GM12878 (cell line): ENCODE measurements at regions not wholly inside any gene's neighbourhood (a gene's known extent, or its start where the extent isn't known, plus 50 kb on each side); places are given as distances from the start of the nearest gene placed in this dataset.

Experiments used
- ATAC-seq: fragments of 200-7000 bp; cut with Tn5 transposase; 3 replicates; pipeline ENCODE4 v1.9.1; 2020; ENCODE audit warnings: mild to moderate bottlenecking, moderate library complexity
- BruUV-seq: library from RNA; stranded (reverse); fragments of 400-500 nt; replicated peaks from 2 replicates; lab custom pipeline; 2021; lab: Mats Ljungman, UMichigan
- CTCF ChIA-PET: fragments of 300-600 bp; sonication (Branson Sonifier 250); formaldehyde crosslinking; extraction: SDS; loops from one replicate; lab custom pipeline; 2021; ENCODE audit warnings: inconsistent platforms; lab: Yijun Ruan, JAX
- POLR2A ChIA-PET: fragments of 350-600 bp; formaldehyde crosslinking; extraction: SDS; loops from one replicate; lab custom pipeline; 2021; ENCODE audit warnings: inconsistent platforms; lab: Charles Lee
- RAD21 ChIA-PET: fragments of 300-600 bp; sonication (Branson Sonifier 250); formaldehyde crosslinking; loops from one replicate; lab custom pipeline; 2023; ENCODE audit warnings: antibody characterized with exemption; ENCODE audit not compliant: unreplicated experiment; lab: Charles Lee
- SMC1A ChIA-PET: fragments of 300-600 bp; sonication (Branson Sonifier 250); formaldehyde crosslinking; loops from one replicate; lab custom pipeline; 2023; ENCODE audit not compliant: unreplicated experiment, uncharacterized antibody; lab: Charles Lee
- DNase-seq: peaks from one replicate; pipeline ENCODE4 v3.0.0-alpha.2; 2011; ENCODE audit warnings: low read depth, low spot score
- FAIRE-seq: peaks from 3 replicates; lab custom pipeline; 2011; peaks lifted over from hg19 to GRCh38; lab: Jason Lieb, UNC
- H2AFZ ChIP-seq: 2 replicates; pipeline ENCODE4 v1.6.0; 2011; ENCODE audit warnings: low read depth, low read length, control low read depth; ENCODE audit not compliant: control insufficient read depth
- H3K27ac ChIP-seq: 2 replicates; pipeline ENCODE4 v1.5.1; 2011; ENCODE audit warnings: control low read depth; ENCODE audit not compliant: control insufficient read depth, insufficient read depth
- H3K27me3 ChIP-seq, 2 experiments: replicated peaks in 1 of 2; 2 replicates each; pipeline versions ENCODE4 v1.6.0 to v1.6.1; 2011; ENCODE audit warnings: low read length in 1 of 2; ENCODE audit not compliant: control insufficient read depth in 2 of 2, insufficient read depth in 2 of 2
- H3K36me3 ChIP-seq, 2 experiments: 2 replicates each; pipeline ENCODE4 v1.5.1; 2011; ENCODE audit warnings: low read length in 1 of 2; ENCODE audit not compliant: control insufficient read depth in 2 of 2, insufficient read depth in 2 of 2
- H3K4me1 ChIP-seq: 2 replicates; pipeline ENCODE4 v1.6.1; 2011; ENCODE audit warnings: mild to moderate bottlenecking, low read length, moderate library complexity, mixed read lengths; ENCODE audit not compliant: control insufficient read depth, insufficient read depth
- H3K4me2 ChIP-seq: 2 replicates; pipeline ENCODE4 v1.6.0; 2011; ENCODE audit warnings: control low read depth; ENCODE audit not compliant: control insufficient read depth, insufficient read depth
- H3K4me3 ChIP-seq: fragments of 200-600 bp; sonication (generic); 2 replicates; pipeline ENCODE4 v1.5.1; 2016
- H3K79me2 ChIP-seq: 2 replicates; pipeline ENCODE4 v1.6.0; 2011; ENCODE audit warnings: low read length; ENCODE audit not compliant: control insufficient read depth, insufficient read depth
- H3K9ac ChIP-seq: 2 replicates; pipeline ENCODE4 v1.8.0; 2011; ENCODE audit warnings: low read length, control low read depth, mixed read lengths; ENCODE audit not compliant: control insufficient read depth, insufficient read depth
- H3K9me3 ChIP-seq: replicated peaks from 3 replicates; pipeline ENCODE4 v1.5.1; 2011; ENCODE audit warnings: mild to moderate bottlenecking, low read length; ENCODE audit not compliant: control insufficient read depth, insufficient read depth
- H4K20me1 ChIP-seq: 2 replicates; pipeline ENCODE4 v1.6.0; 2011; ENCODE audit not compliant: control insufficient read depth, insufficient read depth
- DPF2 ChIP-seq: fragments of 450-650 bp; IDR thresholded peaks from 2 replicates; pipeline ENCODE4 v1.6.1; 2017; ENCODE audit warnings: mild to moderate bottlenecking
- EP300 ChIP-seq, 2 experiments: fragments of 150-350 bp in 1 of 2; IDR thresholded peaks; 2 replicates each; pipeline ENCODE4 v1.6.1; 2011 to 2012; ENCODE audit warnings: low read depth in 2 of 2, low read length in 2 of 2, borderline replicate concordance in 1 of 2, improper control_type of control experiment in 1 of 2, inconsistent platforms in 1 of 2; ENCODE audit not compliant: control insufficient read depth in 1 of 2
- NBN ChIP-seq: fragments of 450-650 bp; IDR thresholded peaks from 2 replicates; pipeline ENCODE4 v1.6.1; 2016
- NR2C2 ChIP-seq: IDR thresholded peaks from 2 replicates; pipeline ENCODE4 v1.6.1; 2011; ENCODE audit warnings: borderline replicate concordance, low read depth; ENCODE audit not compliant: control insufficient read depth, insufficient read length
- PAX5 ChIP-seq: IDR thresholded peaks from 2 replicates; pipeline ENCODE4 v1.6.1; 2011; ENCODE audit warnings: low read depth, low read length, borderline replicate concordance
- WGBS: methylation state at CpG from one replicate; pipeline ENCODE4 v1.1.6; 2016; ENCODE audit warnings: low lambda C conversion rate; ENCODE audit not compliant: insufficient replicate concordance, insufficient coverage; ENCODE audit errors: missing lambda C conversion rate; 5-methylcytosine and 5-hydroxymethylcytosine counted together
- in situ Hi-C: fragments of 300-500 bp; cut with MboI; formaldehyde crosslinking; loops from 9 replicates; pipeline ENCODE4 v1.14.3; 2018; ENCODE audit warnings: mixed read lengths
- intact Hi-C: fragments of 100-400 bp; cut with micrococcal nuclease; formaldehyde crosslinking; loops from one replicate; pipeline ENCODE4 v1.14.2; 2022; ENCODE audit not compliant: unreplicated experiment
- TF ChIP-seq, protein P1 (sequence below): IDR thresholded peaks from 2 replicates; pipeline ENCODE4 v1.6.1; 2011; ENCODE audit warnings: low read depth, low read length, improper control_type of control experiment, borderline replicate concordance
- TF ChIP-seq, protein P2 (sequence below): fragments of 450-650 bp; conservative IDR thresholded peaks from 2 replicates; pipeline ENCODE4 v1.6.1; 2017; ENCODE audit warnings: mild to moderate bottlenecking, moderate library complexity
- TF ChIP-seq, protein P3 (sequence below): IDR thresholded peaks from 2 replicates; pipeline ENCODE4 v1.6.1; 2012; ENCODE audit warnings: low read depth, low read length, improper control_type of control experiment

DNA sequence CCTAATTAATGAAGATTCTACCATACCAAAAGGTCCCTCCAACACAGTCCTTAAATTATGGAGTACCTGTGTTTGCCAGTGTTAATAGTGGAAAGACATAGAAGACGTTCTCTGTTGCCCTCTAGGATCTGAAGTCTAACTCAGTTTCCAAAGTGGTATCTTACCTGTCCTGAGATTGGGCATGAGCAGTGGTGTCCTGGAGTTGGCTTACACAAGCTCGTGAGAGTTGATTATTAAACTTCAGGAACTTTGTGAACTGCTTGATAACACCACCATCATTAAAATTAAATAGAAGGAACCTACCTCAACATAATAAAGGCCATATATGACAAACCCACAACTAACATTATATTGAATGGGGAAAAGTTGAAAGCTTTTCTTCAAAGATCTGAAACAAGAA, 60.9 kb upstream of the SMARCA2 start (continued):
- TF ChIP-seq, protein P1, sequence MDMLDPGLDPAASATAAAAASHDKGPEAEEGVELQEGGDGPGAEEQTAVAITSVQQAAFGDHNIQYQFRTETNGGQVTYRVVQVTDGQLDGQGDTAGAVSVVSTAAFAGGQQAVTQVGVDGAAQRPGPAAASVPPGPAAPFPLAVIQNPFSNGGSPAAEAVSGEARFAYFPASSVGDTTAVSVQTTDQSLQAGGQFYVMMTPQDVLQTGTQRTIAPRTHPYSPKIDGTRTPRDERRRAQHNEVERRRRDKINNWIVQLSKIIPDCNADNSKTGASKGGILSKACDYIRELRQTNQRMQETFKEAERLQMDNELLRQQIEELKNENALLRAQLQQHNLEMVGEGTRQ: no peak
- TF ChIP-seq, protein P2, sequence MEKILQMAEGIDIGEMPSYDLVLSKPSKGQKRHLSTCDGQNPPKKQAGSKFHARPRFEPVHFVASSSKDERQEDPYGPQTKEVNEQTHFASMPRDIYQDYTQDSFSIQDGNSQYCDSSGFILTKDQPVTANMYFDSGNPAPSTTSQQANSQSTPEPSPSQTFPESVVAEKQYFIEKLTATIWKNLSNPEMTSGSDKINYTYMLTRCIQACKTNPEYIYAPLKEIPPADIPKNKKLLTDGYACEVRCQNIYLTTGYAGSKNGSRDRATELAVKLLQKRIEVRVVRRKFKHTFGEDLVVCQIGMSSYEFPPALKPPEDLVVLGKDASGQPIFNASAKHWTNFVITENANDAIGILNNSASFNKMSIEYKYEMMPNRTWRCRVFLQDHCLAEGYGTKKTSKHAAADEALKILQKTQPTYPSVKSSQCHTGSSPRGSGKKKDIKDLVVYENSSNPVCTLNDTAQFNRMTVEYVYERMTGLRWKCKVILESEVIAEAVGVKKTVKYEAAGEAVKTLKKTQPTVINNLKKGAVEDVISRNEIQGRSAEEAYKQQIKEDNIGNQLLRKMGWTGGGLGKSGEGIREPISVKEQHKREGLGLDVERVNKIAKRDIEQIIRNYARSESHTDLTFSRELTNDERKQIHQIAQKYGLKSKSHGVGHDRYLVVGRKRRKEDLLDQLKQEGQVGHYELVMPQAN: no peak

DNA sequence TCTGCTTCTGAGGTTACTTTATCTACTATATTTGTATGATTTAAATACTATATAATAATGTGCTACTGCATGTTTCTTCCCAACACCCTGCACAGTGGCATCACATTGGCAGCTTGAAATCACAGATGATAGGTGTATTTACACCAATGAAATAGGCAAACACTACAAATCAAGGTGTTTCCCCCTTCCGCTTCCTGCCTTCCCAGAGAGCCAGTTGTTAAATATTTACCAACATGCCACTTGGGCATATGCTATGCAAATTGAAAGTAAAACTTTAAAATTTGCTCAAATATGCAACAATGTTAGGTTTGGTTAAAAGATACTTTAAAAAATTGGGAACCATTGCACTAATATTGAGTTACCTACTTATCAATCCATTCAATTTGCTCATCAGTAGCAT, 58.2 kb upstream of the SMARCA2 start:
- Histone ChIP-seq H4K20me1 (no peaks in the 10 kb centered on the region), H3K36me3 (no peaks in the 10 kb centered on the region), H3K9ac (no peak overlapping the region), H3K79me2 (no peaks in the 10 kb centered on the region), H3K9me3 (no peaks in the 10 kb centered on the region), H3K4me3 (no peak overlapping the region), H3K27me3 (no peaks in the 10 kb centered on the region), H3K4me1 (no peaks in the 10 kb centered on the region), H3K27ac (no peak overlapping the region), H3K4me2 (no peak overlapping the region), H2AFZ (no peak overlapping the region)
- ChIA-PET POLR2A (no interaction called here), SMC1A (interaction anchor here (1.4 kb wide), 1 partner anchor 17 kb away, joined by 4 read pairs; no protein-coding TSS in a partner anchor), CTCF (no interaction called here), RAD21 (no interaction called here)
- no peak for TF ChIP-seq NBN
- TF ChIP-seq DPF2: no peak
- TF ChIP-seq, protein P3, sequence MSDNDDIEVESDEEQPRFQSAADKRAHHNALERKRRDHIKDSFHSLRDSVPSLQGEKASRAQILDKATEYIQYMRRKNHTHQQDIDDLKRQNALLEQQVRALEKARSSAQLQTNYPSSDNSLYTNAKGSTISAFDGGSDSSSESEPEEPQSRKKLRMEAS: no peak
- TF ChIP-seq EP300 (IDR thresholded peaks at IDR 0.05; ENCODE audit: borderline replicate concordance in 1 of 2, control insufficient read depth in 1 of 2, low read depth in 2 of 2, low read length in 2 of 2): no peak
- no peak for TF ChIP-seq PAX5
- TF ChIP-seq NR2C2: no peak
- no peak for ATAC-seq
- no peak for FAIRE-seq
- intact Hi-C loops: no loop called here
- in situ Hi-C loops: no loop called here
- no peak for DNase-seq
- 100% methylated on average over 1 of the region's 1 CpG for WGBS
- no TSS peak for BruUV-seq
